Astrocyte (in vitro differentiated cells and primary cell): ENCODE measurements at regions not wholly inside any gene's neighbourhood (a gene's known extent, or its start where the extent isn't known, plus 50 kb on each side); places are given as distances from the start of the nearest gene placed in this dataset.

ENCODE experiments used
- DNase-seq: peaks from one replicate; pipeline ENCODE4 v3.0.0-alpha.2; 2010; ENCODE audit warnings: low read depth
- FAIRE-seq: peaks from 2 replicates; lab custom pipeline; 2011; peaks lifted over from hg19 to GRCh38; lab: Jason Lieb, UNC
- H2AFZ ChIP-seq: 2 replicates; pipeline ENCODE4 v1.6.0; 2012; ENCODE audit warnings: low read depth, low read length, inconsistent platforms
- H3K27ac ChIP-seq: 2 replicates; pipeline ENCODE4 v1.5.1; 2011; ENCODE audit warnings: low read depth, low read length, inconsistent platforms
- H3K27me3 ChIP-seq: 2 replicates; pipeline ENCODE4 v1.6.0; 2011; ENCODE audit warnings: low read length, inconsistent platforms; ENCODE audit not compliant: insufficient read depth
- H3K36me3 ChIP-seq: 2 replicates; pipeline ENCODE4 v1.5.1; 2011; ENCODE audit warnings: low read length, inconsistent platforms; ENCODE audit not compliant: insufficient read depth
- H3K4me1 ChIP-seq: 2 replicates; pipeline ENCODE4 v1.5.1; 2011; ENCODE audit warnings: low read length, inconsistent platforms; ENCODE audit not compliant: insufficient read depth
- H3K4me2 ChIP-seq: 2 replicates; pipeline ENCODE4 v1.6.0; 2012; ENCODE audit warnings: low read length, inconsistent platforms
- H3K4me3 ChIP-seq: 2 replicates; pipeline ENCODE4 v1.5.1; 2011; ENCODE audit warnings: low read depth, mild to moderate bottlenecking, low read length, inconsistent platforms; ENCODE audit not compliant: insufficient read depth
- H3K79me2 ChIP-seq: 2 replicates; pipeline ENCODE4 v1.6.0; 2012; ENCODE audit warnings: mild to moderate bottlenecking, low read length, inconsistent platforms; ENCODE audit not compliant: insufficient read depth
- H3K9ac ChIP-seq: 2 replicates; pipeline ENCODE4 v1.6.0; 2012; ENCODE audit warnings: mild to moderate bottlenecking, low read length, inconsistent platforms
- H3K9me3 ChIP-seq: 2 replicates; pipeline ENCODE4 v1.5.1; 2012; ENCODE audit warnings: low read depth, mild to moderate bottlenecking, low read length, inconsistent platforms; ENCODE audit not compliant: insufficient read depth
- H4K20me1 ChIP-seq: 2 replicates; pipeline ENCODE4 v1.6.0; 2012; ENCODE audit warnings: low read length, inconsistent platforms; ENCODE audit not compliant: insufficient read depth
- H3K27ac Mint-ChIP-seq: one replicate; pipeline ENCODE4 v1.8.0; 2021; ENCODE audit warnings: mild to moderate bottlenecking, mixed read lengths; ENCODE audit not compliant: unreplicated experiment
- H3K27me3 Mint-ChIP-seq: one replicate; pipeline ENCODE4 v1.8.0; 2021; ENCODE audit warnings: low read depth, mixed read lengths; ENCODE audit not compliant: unreplicated experiment
- H3K36me3 Mint-ChIP-seq: one replicate; pipeline ENCODE4 v1.8.0; 2021; ENCODE audit warnings: low read depth, mixed read lengths; ENCODE audit not compliant: unreplicated experiment
- H3K4me1 Mint-ChIP-seq: one replicate; pipeline ENCODE4 v1.8.0; 2021; ENCODE audit warnings: low read depth, mixed read lengths; ENCODE audit not compliant: unreplicated experiment
- H3K4me3 Mint-ChIP-seq: one replicate; pipeline ENCODE4 v1.8.0; 2021; ENCODE audit warnings: mild to moderate bottlenecking, moderate library complexity, mixed read lengths; ENCODE audit not compliant: unreplicated experiment
- H3K9me3 Mint-ChIP-seq: one replicate; pipeline ENCODE4 v1.8.0; 2021; ENCODE audit warnings: mild to moderate bottlenecking, mixed read lengths; ENCODE audit not compliant: unreplicated experiment
- CTCF ChIP-seq: IDR thresholded peaks from 2 replicates; pipeline ENCODE4 v1.5.1; 2011; ENCODE audit warnings: low read depth, mild to moderate bottlenecking, inconsistent platforms, low read length, moderate library complexity; ENCODE audit not compliant: insufficient read depth
- EZH2 ChIP-seq: IDR thresholded peaks from 2 replicates; pipeline ENCODE4 v1.6.1; 2012; ENCODE audit warnings: mild to moderate bottlenecking, low read length, inconsistent platforms; ENCODE audit not compliant: insufficient read depth

GRCh38 chr5:3278643-3279042 is 317.0 kb upstream of the IRX1 start:
- Mint-ChIP-seq H3K27me3 (peaks cover 46% of the 10 kb centered on the region), H3K4me1 (peaks cover 2% of the 10 kb centered on the region), H3K27ac (no peak overlapping the region), H3K36me3 (no peaks in the 10 kb centered on the region), H3K9me3 (peaks cover 4% of the 10 kb centered on the region), H3K4me3 (no peak overlapping the region)
- H2AFZ ChIP-seq, result no peak overlapping the region
- no peaks in the 10 kb centered on the region for H3K79me2 ChIP-seq
- peaks cover 9% of the 10 kb centered on the region for H3K9me3 ChIP-seq
- DNase-seq (no peak), FAIRE-seq (no peak)
- H3K4me1 ChIP-seq, result no peaks in the 10 kb centered on the region
- TF ChIP-seq EZH2 (no peak), CTCF (no peak)
- H3K36me3 ChIP-seq, result no peaks in the 10 kb centered on the region
- H3K4me2 ChIP-seq, result no peak overlapping the region
- H3K27ac ChIP-seq, result no peak overlapping the region
- H3K27me3 ChIP-seq, result no peaks in the 10 kb centered on the region
- no peak overlapping the region for H3K9ac ChIP-seq
- no peak overlapping the region for H3K4me3 ChIP-seq
- no peaks in the 10 kb centered on the region for H4K20me1 ChIP-seq

GRCh38 chr5:3277590-3278196 is 317.9 kb upstream of the IRX1 start:
- H3K4me3 Mint-ChIP-seq, result no peak overlapping the region

More at GRCh38 chr5:3277590-3278196, 317.9 kb upstream of the IRX1 start:
- no peaks in the 10 kb centered on the region for H3K36me3 ChIP-seq
- no peaks in the 10 kb centered on the region for H3K27me3 ChIP-seq
- peaks cover 4% of the 10 kb centered on the region for H3K9me3 Mint-ChIP-seq
- no peak for TF ChIP-seq CTCF
- no peak for TF ChIP-seq EZH2
- no peak overlapping the region for H3K4me2 ChIP-seq
- H3K27ac Mint-ChIP-seq, result no peak overlapping the region
- no peak overlapping the region for H3K27ac ChIP-seq
- no peak overlapping the region for H3K9ac ChIP-seq
- no peaks in the 10 kb centered on the region for H3K36me3 Mint-ChIP-seq
- H2AFZ ChIP-seq, result no peak overlapping the region
- no peaks in the 10 kb centered on the region for H3K79me2 ChIP-seq
- peaks cover 5% of the 10 kb centered on the region for H3K9me3 ChIP-seq
- H3K27me3 Mint-ChIP-seq, result peaks cover 54% of the 10 kb centered on the region
- FAIRE-seq (no peak), DNase-seq (no peak)
- H3K4me3 ChIP-seq, result no peak overlapping the region
- H3K4me1 Mint-ChIP-seq, result peaks cover 2% of the 10 kb centered on the region
- no peaks in the 10 kb centered on the region for H3K4me1 ChIP-seq
- no peaks in the 10 kb centered on the region for H4K20me1 ChIP-seq
